Astrocyte (in vitro differentiated cells and primary cell): ENCODE measurements at regions not wholly inside any gene's neighbourhood (a gene's known extent, or its start where the extent isn't known, plus 50 kb on each side); places are given as distances from the start of the nearest gene placed in this dataset.

Experiments used
- DNase-seq: peaks from one replicate; pipeline ENCODE4 v3.0.0-alpha.2; 2010; ENCODE audit warnings: low read depth
- FAIRE-seq: peaks from 2 replicates; lab custom pipeline; 2011; peaks lifted over from hg19 to GRCh38; lab: Jason Lieb, UNC
- H2AFZ ChIP-seq: 2 replicates; pipeline ENCODE4 v1.6.0; 2012; ENCODE audit warnings: low read depth, low read length, inconsistent platforms
- H3K27ac ChIP-seq: 2 replicates; pipeline ENCODE4 v1.5.1; 2011; ENCODE audit warnings: low read depth, low read length, inconsistent platforms
- H3K27me3 ChIP-seq: 2 replicates; pipeline ENCODE4 v1.6.0; 2011; ENCODE audit warnings: low read length, inconsistent platforms; ENCODE audit not compliant: insufficient read depth
- H3K36me3 ChIP-seq: 2 replicates; pipeline ENCODE4 v1.5.1; 2011; ENCODE audit warnings: low read length, inconsistent platforms; ENCODE audit not compliant: insufficient read depth
- H3K4me1 ChIP-seq: 2 replicates; pipeline ENCODE4 v1.5.1; 2011; ENCODE audit warnings: low read length, inconsistent platforms; ENCODE audit not compliant: insufficient read depth
- H3K4me2 ChIP-seq: 2 replicates; pipeline ENCODE4 v1.6.0; 2012; ENCODE audit warnings: low read length, inconsistent platforms
- H3K4me3 ChIP-seq: 2 replicates; pipeline ENCODE4 v1.5.1; 2011; ENCODE audit warnings: low read depth, mild to moderate bottlenecking, low read length, inconsistent platforms; ENCODE audit not compliant: insufficient read depth
- H3K79me2 ChIP-seq: 2 replicates; pipeline ENCODE4 v1.6.0; 2012; ENCODE audit warnings: mild to moderate bottlenecking, low read length, inconsistent platforms; ENCODE audit not compliant: insufficient read depth
- H3K9ac ChIP-seq: 2 replicates; pipeline ENCODE4 v1.6.0; 2012; ENCODE audit warnings: mild to moderate bottlenecking, low read length, inconsistent platforms
- H3K9me3 ChIP-seq: 2 replicates; pipeline ENCODE4 v1.5.1; 2012; ENCODE audit warnings: low read depth, mild to moderate bottlenecking, low read length, inconsistent platforms; ENCODE audit not compliant: insufficient read depth
- H4K20me1 ChIP-seq: 2 replicates; pipeline ENCODE4 v1.6.0; 2012; ENCODE audit warnings: low read length, inconsistent platforms; ENCODE audit not compliant: insufficient read depth
- H3K27ac Mint-ChIP-seq: one replicate; pipeline ENCODE4 v1.8.0; 2021; ENCODE audit warnings: mild to moderate bottlenecking, mixed read lengths; ENCODE audit not compliant: unreplicated experiment
- H3K27me3 Mint-ChIP-seq: one replicate; pipeline ENCODE4 v1.8.0; 2021; ENCODE audit warnings: low read depth, mixed read lengths; ENCODE audit not compliant: unreplicated experiment
- H3K36me3 Mint-ChIP-seq: one replicate; pipeline ENCODE4 v1.8.0; 2021; ENCODE audit warnings: low read depth, mixed read lengths; ENCODE audit not compliant: unreplicated experiment
- H3K4me1 Mint-ChIP-seq: one replicate; pipeline ENCODE4 v1.8.0; 2021; ENCODE audit warnings: low read depth, mixed read lengths; ENCODE audit not compliant: unreplicated experiment
- H3K4me3 Mint-ChIP-seq: one replicate; pipeline ENCODE4 v1.8.0; 2021; ENCODE audit warnings: mild to moderate bottlenecking, moderate library complexity, mixed read lengths; ENCODE audit not compliant: unreplicated experiment
- H3K9me3 Mint-ChIP-seq: one replicate; pipeline ENCODE4 v1.8.0; 2021; ENCODE audit warnings: mild to moderate bottlenecking, mixed read lengths; ENCODE audit not compliant: unreplicated experiment
- EZH2 ChIP-seq: IDR thresholded peaks from 2 replicates; pipeline ENCODE4 v1.6.1; 2012; ENCODE audit warnings: mild to moderate bottlenecking, low read length, inconsistent platforms; ENCODE audit not compliant: insufficient read depth
- TF ChIP-seq, protein P1 (sequence below): IDR thresholded peaks from 2 replicates; pipeline ENCODE4 v1.5.1; 2011; ENCODE audit warnings: low read depth, mild to moderate bottlenecking, inconsistent platforms, low read length, moderate library complexity; ENCODE audit not compliant: insufficient read depth

GRCh38 chr10:120732067-120732466 is 119.1 kb upstream of the WDR11 start:
- H3K4me1 Mint-ChIP-seq = peaks cover 4% of the 10 kb centered on the region
- Histone ChIP-seq H3K9me3 (no peaks in the 10 kb centered on the region), H3K4me3 (no peak overlapping the region), H4K20me1 (no peaks in the 10 kb centered on the region), H3K36me3 (no peaks in the 10 kb centered on the region), H2AFZ (no peak overlapping the region), H3K9ac (no peak overlapping the region), H3K4me2 (no peak overlapping the region), H3K27me3 (no peaks in the 10 kb centered on the region), H3K79me2 (no peaks in the 10 kb centered on the region), H3K27ac (no peak overlapping the region), H3K4me1 (no peaks in the 10 kb centered on the region)
- DNase-seq = peak; percentile 48
- H3K36me3 Mint-ChIP-seq = peaks cover 1% of the 10 kb centered on the region
- H3K9me3 Mint-ChIP-seq = no peaks in the 10 kb centered on the region
- no peak overlapping the region for H3K27ac Mint-ChIP-seq
- peaks cover 8% of the 10 kb centered on the region for H3K27me3 Mint-ChIP-seq
- no peak overlapping the region for H3K4me3 Mint-ChIP-seq
- FAIRE-seq = no peak
- TF ChIP-seq, protein P1, sequence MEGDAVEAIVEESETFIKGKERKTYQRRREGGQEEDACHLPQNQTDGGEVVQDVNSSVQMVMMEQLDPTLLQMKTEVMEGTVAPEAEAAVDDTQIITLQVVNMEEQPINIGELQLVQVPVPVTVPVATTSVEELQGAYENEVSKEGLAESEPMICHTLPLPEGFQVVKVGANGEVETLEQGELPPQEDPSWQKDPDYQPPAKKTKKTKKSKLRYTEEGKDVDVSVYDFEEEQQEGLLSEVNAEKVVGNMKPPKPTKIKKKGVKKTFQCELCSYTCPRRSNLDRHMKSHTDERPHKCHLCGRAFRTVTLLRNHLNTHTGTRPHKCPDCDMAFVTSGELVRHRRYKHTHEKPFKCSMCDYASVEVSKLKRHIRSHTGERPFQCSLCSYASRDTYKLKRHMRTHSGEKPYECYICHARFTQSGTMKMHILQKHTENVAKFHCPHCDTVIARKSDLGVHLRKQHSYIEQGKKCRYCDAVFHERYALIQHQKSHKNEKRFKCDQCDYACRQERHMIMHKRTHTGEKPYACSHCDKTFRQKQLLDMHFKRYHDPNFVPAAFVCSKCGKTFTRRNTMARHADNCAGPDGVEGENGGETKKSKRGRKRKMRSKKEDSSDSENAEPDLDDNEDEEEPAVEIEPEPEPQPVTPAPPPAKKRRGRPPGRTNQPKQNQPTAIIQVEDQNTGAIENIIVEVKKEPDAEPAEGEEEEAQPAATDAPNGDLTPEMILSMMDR = no peak
- no peak for TF ChIP-seq EZH2

- DNase-seq (peak; percentile 29), FAIRE-seq (no peak)
- Histone ChIP-seq H3K36me3 (no peaks in the 10 kb centered on the region), H4K20me1 (no peaks in the 10 kb centered on the region), H3K4me3 (no peak overlapping the region), H3K9me3 (no peaks in the 10 kb centered on the region), H3K27me3 (no peaks in the 10 kb centered on the region), H2AFZ (peak overlapping the region; percentile 47), H3K4me2 (peak overlapping the region; percentile 47), H3K79me2 (no peaks in the 10 kb centered on the region), H3K4me1 (no peaks in the 10 kb centered on the region), H3K27ac (no peak overlapping the region), H3K9ac (no peak overlapping the region)
- Mint-ChIP-seq H3K27me3 (peaks cover 9% of the 10 kb centered on the region), H3K36me3 (peaks cover 1% of the 10 kb centered on the region), H3K4me3 (no peak overlapping the region), H3K9me3 (no peaks in the 10 kb centered on the region), H3K27ac (peak overlapping the region; percentile 58), H3K4me1 (peaks cover 4% of the 10 kb centered on the region)
- no peak for TF ChIP-seq EZH2
- TF ChIP-seq, protein P1 = no peak
These were observed 118.4 kb upstream of the WDR11 start for GRCh38 chr10:120732643-120733313.

GRCh38 chr10:120734483-120735078 is 116.6 kb upstream of the WDR11 start:
- peaks cover 1% of the 10 kb centered on the region for H3K36me3 Mint-ChIP-seq

More at GRCh38 chr10:120734483-120735078, 116.6 kb upstream of the WDR11 start:
- Histone ChIP-seq H3K9ac (no peak overlapping the region), H3K36me3 (no peaks in the 10 kb centered on the region), H3K9me3 (no peaks in the 10 kb centered on the region), H3K4me3 (no peak overlapping the region), H3K4me1 (no peaks in the 10 kb centered on the region), H3K79me2 (no peaks in the 10 kb centered on the region), H4K20me1 (no peaks in the 10 kb centered on the region), H2AFZ (no peak overlapping the region), H3K4me2 (no peak overlapping the region), H3K27me3 (peaks cover 7% of the 10 kb centered on the region), H3K27ac (no peak overlapping the region)
- DNase-seq (peak; percentile 8), FAIRE-seq (no peak)
- Mint-ChIP-seq H3K4me3 (no peak overlapping the region), H3K27me3 (peaks cover 19% of the 10 kb centered on the region), H3K9me3 (no peaks in the 10 kb centered on the region), H3K4me1 (peaks cover 4% of the 10 kb centered on the region), H3K27ac (no peak overlapping the region)
- TF ChIP-seq EZH2 = no peak
